Naive B cell (primary cell): ENCODE measurements at regions not wholly inside any gene's neighbourhood (a gene's known extent, or its start where the extent isn't known, plus 50 kb on each side); places are given as distances from the start of the nearest gene placed in this dataset.
A peak's percentile ranks its signal among the peaks of the same experiment; 100 is the strongest.

ENCODE experiments used
- ATAC-seq, 2 donors: fragments of 150-1000 bp; cut with Tn5 transposase; 2 replicates each; pipeline ENCODE4 v1.10.0; 2021; ENCODE audit warnings: low read depth in 2 of 2, mild to moderate bottlenecking in 2 of 2, moderate library complexity in 2 of 2
- DNase-seq: peaks from one replicate; pipeline ENCODE4 v3.0.0; 2022
- H3K27ac Mint-ChIP-seq, 6 donors: one replicate each; pipeline ENCODE4 v1.8.0; 2020 to 2022; ENCODE audit warnings: mild to moderate bottlenecking in 6 of 6, mixed read lengths in 6 of 6, moderate library complexity in 5 of 6, inconsistent platforms in 2 of 6
- H3K27me3 Mint-ChIP-seq, 3 donors: one replicate each; pipeline ENCODE4 v1.8.0; 2021 to 2022; ENCODE audit warnings: mixed read lengths in 3 of 3, mild to moderate bottlenecking in 1 of 3
- H3K36me3 Mint-ChIP-seq, 2 donors: one replicate each; pipeline ENCODE4 v1.8.0; 2020 to 2022; ENCODE audit warnings: mixed read lengths in 2 of 2, inconsistent platforms in 1 of 2, mild to moderate bottlenecking in 1 of 2
- H3K4me1 Mint-ChIP-seq, 3 donors: one replicate each; pipeline ENCODE4 v1.8.0; 2020 to 2022; ENCODE audit warnings: mixed read lengths in 3 of 3, inconsistent platforms in 1 of 3, mild to moderate bottlenecking in 1 of 3, moderate library complexity in 1 of 3
- H3K4me3 Mint-ChIP-seq, 8 donors: one replicate each; pipeline ENCODE4 v1.8.0; 2020 to 2022; ENCODE audit warnings: mild to moderate bottlenecking in 8 of 8, mixed read lengths in 8 of 8, moderate library complexity in 8 of 8, inconsistent platforms in 2 of 8
- H3K9me3 Mint-ChIP-seq, 7 donors: one replicate each; pipeline ENCODE4 v1.8.0; 2020 to 2022; ENCODE audit warnings: mixed read lengths in 7 of 7, mild to moderate bottlenecking in 5 of 7, inconsistent platforms in 2 of 7, moderate library complexity in 1 of 7

- no peak overlapping the region for H3K4me3 Mint-ChIP-seq
- no peaks in the 10 kb centered on the region for H3K36me3 Mint-ChIP-seq
- H3K27me3 Mint-ChIP-seq = peaks cover 0 to 8% (median 0%) of the 10 kb centered on the region in 3 donors
- no peak for DNase-seq
- no peaks in the 10 kb centered on the region for H3K9me3 Mint-ChIP-seq
- no peak overlapping the region for H3K27ac Mint-ChIP-seq
- H3K4me1 Mint-ChIP-seq = no peaks in the 10 kb centered on the region
- no peak for ATAC-seq
Measured at GRCh38 chr2:34099377-34099776, 500.3 kb upstream of the FAM98A start.

- no peak for ATAC-seq
- peaks cover 0 to 8% (median 0%) of the 10 kb centered on the region in 3 donors for H3K27me3 Mint-ChIP-seq
- H3K4me3 Mint-ChIP-seq = no peak overlapping the region
Measured at GRCh38 chr2:34098256-34098655, 499.2 kb upstream of the FAM98A start.

GRCh38 chr2:34096562-34097171, 497.6 kb upstream of the FAM98A start:
- no peaks in the 10 kb centered on the region for H3K9me3 Mint-ChIP-seq
- no peak overlapping the region for H3K4me3 Mint-ChIP-seq
- no peaks in the 10 kb centered on the region for H3K4me1 Mint-ChIP-seq
- ATAC-seq = peak in 1 of 2 donors; percentile 23
- no peak overlapping the region for H3K27ac Mint-ChIP-seq
- no peaks in the 10 kb centered on the region for H3K36me3 Mint-ChIP-seq
- H3K27me3 Mint-ChIP-seq = peaks cover 0 to 8% (median 5%) of the 10 kb centered on the region in 3 donors
- DNase-seq = peak; percentile 19

More at GRCh38 chr2:34098256-34098655, 499.2 kb upstream of the FAM98A start:
- Mint-ChIP-seq H3K36me3 (no peaks in the 10 kb centered on the region), H3K27ac (no peak overlapping the region), H3K9me3 (no peaks in the 10 kb centered on the region), H3K4me1 (no peaks in the 10 kb centered on the region)
- DNase-seq = no peak

- ATAC-seq (no peak), DNase-seq (no peak)
- H3K9me3 Mint-ChIP-seq = no peaks in the 10 kb centered on the region
- H3K27ac Mint-ChIP-seq = no peak overlapping the region
- peaks cover 0 to 8% (median 5%) of the 10 kb centered on the region in 3 donors for H3K27me3 Mint-ChIP-seq
- no peak overlapping the region for H3K4me3 Mint-ChIP-seq
- no peaks in the 10 kb centered on the region for H3K4me1 Mint-ChIP-seq
- no peaks in the 10 kb centered on the region for H3K36me3 Mint-ChIP-seq
Measured at GRCh38 chr2:34093790-34094189, 494.7 kb upstream of the FAM98A start.

GRCh38 chr2:34070196-34070595, 471.1 kb upstream of the FAM98A start:
- no peak for ATAC-seq
- Mint-ChIP-seq H3K4me1 (no peaks in the 10 kb centered on the region), H3K27me3 (no peaks in the 10 kb centered on the region), H3K4me3 (no peak overlapping the region), H3K27ac (no peak overlapping the region), H3K9me3 (peaks cover 0 to 10% (median 0%) of the 10 kb centered on the region in 7 donors), H3K36me3 (no peaks in the 10 kb centered on the region)
- DNase-seq = no peak

GRCh38 chr2:34069604-34070003, 470.5 kb upstream of the FAM98A start:
- ATAC-seq (no peak), DNase-seq (no peak)
- H3K4me1 Mint-ChIP-seq = no peaks in the 10 kb centered on the region
- no peak overlapping the region for H3K27ac Mint-ChIP-seq
- H3K4me3 Mint-ChIP-seq = no peak overlapping the region
- no peaks in the 10 kb centered on the region for H3K27me3 Mint-ChIP-seq
- no peaks in the 10 kb centered on the region for H3K36me3 Mint-ChIP-seq
- peaks cover 0 to 10% (median 0%) of the 10 kb centered on the region in 7 donors for H3K9me3 Mint-ChIP-seq

- Mint-ChIP-seq H3K27me3 (no peaks in the 10 kb centered on the region), H3K36me3 (no peaks in the 10 kb centered on the region), H3K27ac (no peak overlapping the region), H3K4me3 (no peak overlapping the region), H3K4me1 (no peaks in the 10 kb centered on the region), H3K9me3 (peaks cover 0 to 3% (median 0%) of the 10 kb centered on the region in 7 donors)
- no peak for DNase-seq
- no peak for ATAC-seq
Measured at GRCh38 chr2:34050413-34050812, 451.3 kb upstream of the FAM98A start.

- no peak for ATAC-seq
- Mint-ChIP-seq H3K27me3 (no peaks in the 10 kb centered on the region), H3K36me3 (no peaks in the 10 kb centered on the region), H3K27ac (no peak overlapping the region), H3K9me3 (peaks cover 0 to 8% (median 1%) of the 10 kb centered on the region in 7 donors), H3K4me3 (no peak overlapping the region), H3K4me1 (no peaks in the 10 kb centered on the region)
- DNase-seq = no peak
Measured at GRCh38 chr2:34045101-34045655, 446.1 kb upstream of the FAM98A start.

- Mint-ChIP-seq H3K4me3 (no peak overlapping the region), H3K27me3 (no peaks in the 10 kb centered on the region), H3K27ac (no peak overlapping the region), H3K4me1 (no peaks in the 10 kb centered on the region), H3K36me3 (no peaks in the 10 kb centered on the region), H3K9me3 (no peaks in the 10 kb centered on the region)
- ATAC-seq = no peak
- no peak for DNase-seq
Measured at GRCh38 chr2:34037886-34038285, 438.8 kb upstream of the FAM98A start.

GRCh38 chr2:34037157-34037556, 438.1 kb upstream of the FAM98A start:
- ATAC-seq (no peak), DNase-seq (no peak)
- Mint-ChIP-seq H3K4me1 (no peaks in the 10 kb centered on the region), H3K27ac (no peak overlapping the region), H3K4me3 (no peak overlapping the region), H3K27me3 (no peaks in the 10 kb centered on the region), H3K36me3 (no peaks in the 10 kb centered on the region), H3K9me3 (no peaks in the 10 kb centered on the region)

GRCh38 chr2:34031097-34031496, 432.0 kb upstream of the FAM98A start:
- no peak overlapping the region for H3K27ac Mint-ChIP-seq
- no peak for ATAC-seq
- H3K4me1 Mint-ChIP-seq = no peaks in the 10 kb centered on the region
- H3K27me3 Mint-ChIP-seq = no peaks in the 10 kb centered on the region
- H3K36me3 Mint-ChIP-seq = no peaks in the 10 kb centered on the region
- DNase-seq = no peak
- H3K9me3 Mint-ChIP-seq = peaks cover 0 to 2% (median 0%) of the 10 kb centered on the region in 7 donors
- H3K4me3 Mint-ChIP-seq = no peak overlapping the region

GRCh38 chr2:34030273-34030672, 431.2 kb upstream of the FAM98A start:
- H3K27me3 Mint-ChIP-seq = no peaks in the 10 kb centered on the region

GRCh38 chr2:34029073-34029472, 430.0 kb upstream of the FAM98A start:
- H3K27me3 Mint-ChIP-seq = no peaks in the 10 kb centered on the region
- no peak overlapping the region for H3K27ac Mint-ChIP-seq
- no peak overlapping the region for H3K4me3 Mint-ChIP-seq
- DNase-seq (no peak), ATAC-seq (no peak)
- H3K9me3 Mint-ChIP-seq = peaks cover 0 to 2% (median 0%) of the 10 kb centered on the region in 7 donors
- H3K4me1 Mint-ChIP-seq = no peaks in the 10 kb centered on the region
- no peaks in the 10 kb centered on the region for H3K36me3 Mint-ChIP-seq

More at GRCh38 chr2:34030273-34030672, 431.2 kb upstream of the FAM98A start:
- Mint-ChIP-seq H3K4me3 (no peak overlapping the region), H3K9me3 (peaks cover 0 to 2% (median 0%) of the 10 kb centered on the region in 7 donors), H3K4me1 (no peaks in the 10 kb centered on the region), H3K27ac (no peak overlapping the region), H3K36me3 (no peaks in the 10 kb centered on the region)
- DNase-seq (no peak), ATAC-seq (no peak)

- Mint-ChIP-seq H3K27ac (no peak overlapping the region), H3K36me3 (no peaks in the 10 kb centered on the region), H3K4me3 (no peak overlapping the region), H3K27me3 (no peaks in the 10 kb centered on the region), H3K9me3 (peaks cover 0 to 9% (median 0%) of the 10 kb centered on the region in 7 donors), H3K4me1 (no peaks in the 10 kb centered on the region)
- ATAC-seq (no peak), DNase-seq (no peak)
Measured at GRCh38 chr2:34025196-34025595, 426.1 kb upstream of the FAM98A start.
